GM21423 (cell line): ENCODE measurements at regions not wholly inside any gene's neighbourhood (a gene's known extent, or its start where the extent isn't known, plus 50 kb on each side); places are given as distances from the start of the nearest gene placed in this dataset.

Source experiments
- ATAC-seq: cut with Tn5 transposase; IDR thresholded peaks from one replicate; pipeline ENCODE4 v1.9.1; 2021; ENCODE audit warnings: mild to moderate bottlenecking, moderate library complexity; ENCODE audit not compliant: unreplicated experiment

- ATAC-seq, result no peak
Measured at GRCh38 chr9:31605164-31605563, 779.3 kb upstream of the ACO1 start.

GRCh38 chr9:31606678-31607077, 777.8 kb upstream of the ACO1 start:
- no peak for ATAC-seq

GRCh38 chr9:31608416-31608815, 776.0 kb upstream of the ACO1 start:
- ATAC-seq, result no peak

- ATAC-seq, result no peak
Measured at GRCh38 chr9:31608881-31609280, 775.6 kb upstream of the ACO1 start.

- ATAC-seq, result no peak
Measured at GRCh38 chr9:31612336-31613030, 772.0 kb upstream of the ACO1 start.

- ATAC-seq, result no peak
Measured at GRCh38 chr9:31615966-31616365, 768.5 kb upstream of the ACO1 start.

- ATAC-seq, result no peak
Measured at GRCh38 chr9:31623511-31623910, 760.9 kb upstream of the ACO1 start.

GRCh38 chr9:31629292-31629691, 755.2 kb upstream of the ACO1 start:
- no peak for ATAC-seq

GRCh38 chr9:31637265-31637664, 747.2 kb upstream of the ACO1 start:
- no peak for ATAC-seq

GRCh38 chr9:31637861-31638260, 746.6 kb upstream of the ACO1 start:
- no peak for ATAC-seq

- no peak for ATAC-seq
Measured at GRCh38 chr9:31639451-31639850, 745.0 kb upstream of the ACO1 start.

GRCh38 chr9:31669311-31669710, 715.1 kb upstream of the ACO1 start:
- ATAC-seq, result no peak

GRCh38 chr9:31671011-31671410, 713.4 kb upstream of the ACO1 start:
- ATAC-seq, result no peak

GRCh38 chr9:31674264-31674663, 710.2 kb upstream of the ACO1 start:
- no peak for ATAC-seq

GRCh38 chr9:31677415-31677814, 707.0 kb upstream of the ACO1 start:
- no peak for ATAC-seq

GRCh38 chr9:31677877-31678276, 706.6 kb upstream of the ACO1 start:
- ATAC-seq, result no peak

GRCh38 chr9:31683116-31683515, 701.3 kb upstream of the ACO1 start:
- no peak for ATAC-seq

- ATAC-seq, result no peak
Measured at GRCh38 chr9:31697956-31698355, 686.5 kb upstream of the ACO1 start.

- ATAC-seq, result no peak
Measured at GRCh38 chr9:31699836-31700235, 684.6 kb upstream of the ACO1 start.

- ATAC-seq, result no peak
Measured at GRCh38 chr9:31700252-31701045, 684.0 kb upstream of the ACO1 start.

GRCh38 chr9:31702957-31703356, 681.5 kb upstream of the ACO1 start:
- no peak for ATAC-seq

- no peak for ATAC-seq
Measured at GRCh38 chr9:31715250-31715649, 669.2 kb upstream of the ACO1 start.
